Keratinocyte (primary cell): ENCODE measurements at regions not wholly inside any gene's neighbourhood (a gene's known extent, or its start where the extent isn't known, plus 50 kb on each side); places are given as distances from the start of the nearest gene placed in this dataset.

Source experiments
- DNase-seq: peaks from one replicate; pipeline ENCODE4 v3.0.0-alpha.2; 2011; ENCODE audit warnings: low read depth, missing footprints, low spot score
- FAIRE-seq: peaks from 2 replicates; lab custom pipeline; 2011; peaks lifted over from hg19 to GRCh38; lab: Jason Lieb, UNC
- H2AFZ ChIP-seq: 2 replicates; pipeline ENCODE4 v1.6.0; 2012; ENCODE audit warnings: low read length, control low read depth, inconsistent platforms; ENCODE audit not compliant: control insufficient read depth
- H3K27ac ChIP-seq: 2 replicates; pipeline ENCODE4 v1.5.1; 2011; ENCODE audit warnings: low read length; ENCODE audit not compliant: control insufficient read depth, insufficient read depth
- H3K27me3 ChIP-seq: 3 replicates; pipeline ENCODE4 v1.6.0; 2011; ENCODE audit warnings: low read length; ENCODE audit not compliant: control insufficient read depth, insufficient read depth; ENCODE audit errors: extremely low read depth
- H3K36me3 ChIP-seq, 2 experiments: 2 replicates in 1 of 2; 3 replicates in 1 of 2; pipeline ENCODE4 v1.5.1; 2011; ENCODE audit warnings: low read length in 2 of 2, mild to moderate bottlenecking in 1 of 2; ENCODE audit not compliant: control insufficient read depth in 2 of 2, insufficient read depth in 2 of 2; ENCODE audit errors: extremely low read depth in 1 of 2
- H3K4me1 ChIP-seq: 3 replicates; pipeline ENCODE4 v1.5.1; 2011; ENCODE audit warnings: low read length; ENCODE audit not compliant: control insufficient read depth, insufficient read depth; ENCODE audit errors: extremely low read depth
- H3K4me2 ChIP-seq: 3 replicates; pipeline ENCODE4 v1.6.0; 2011; ENCODE audit warnings: low read depth, low read length; ENCODE audit not compliant: control insufficient read depth, insufficient read depth; ENCODE audit errors: extremely low read depth
- H3K4me3 ChIP-seq, 3 experiments: fragments of 200-600 bp in 1 of 3; sonication (generic) in 1 of 3; 2 replicates in 2 of 3; 3 replicates in 1 of 3; pipeline ENCODE4 v1.5.1; 2011 to 2016; ENCODE audit warnings: low read length in 3 of 3, mild to moderate bottlenecking in 3 of 3, control low read depth in 2 of 3, inconsistent platforms in 1 of 3, low read depth in 1 of 3, mixed read lengths in 1 of 3, mixed run types in 1 of 3, moderate library complexity in 1 of 3; ENCODE audit not compliant: control insufficient read depth in 2 of 3, insufficient read depth in 2 of 3; ENCODE audit errors: extremely low read depth in 1 of 3
- H3K79me2 ChIP-seq: 2 replicates; pipeline ENCODE4 v1.6.0; 2012; ENCODE audit warnings: low read length; ENCODE audit not compliant: control insufficient read depth, insufficient read depth
- H3K9ac ChIP-seq: 3 replicates; pipeline ENCODE4 v1.6.0; 2011; ENCODE audit warnings: low read length; ENCODE audit not compliant: control insufficient read depth, insufficient read depth; ENCODE audit errors: extremely low read depth
- H3K9me1 ChIP-seq: 3 replicates; pipeline ENCODE4 v1.6.0; 2011; ENCODE audit warnings: low read length; ENCODE audit not compliant: control insufficient read depth, insufficient read depth; ENCODE audit errors: extremely low read depth
- H3K9me3 ChIP-seq: 2 replicates; pipeline ENCODE4 v1.5.1; 2012; ENCODE audit warnings: low read depth, low read length; ENCODE audit not compliant: control insufficient read depth
- H4K20me1 ChIP-seq: 3 replicates; pipeline ENCODE4 v1.6.0; 2011; ENCODE audit warnings: low read length; ENCODE audit not compliant: control insufficient read depth, insufficient read depth; ENCODE audit errors: extremely low read depth
- EZH2 ChIP-seq: IDR thresholded peaks from one replicate; pipeline ENCODE4 v1.6.1; 2012; ENCODE audit warnings: inconsistent platforms, mild to moderate bottlenecking, low read length, moderate library complexity
- dilution Hi-C: fragments of 300-500 bp; cut with MboI; formaldehyde crosslinking; loops from one replicate; pipeline ENCODE4 v1.7.0; 2020; ENCODE audit warnings: low sequenced_read_pairs; ENCODE audit not compliant: extremely low pct_ligation_motif_present
- TF ChIP-seq, protein P1 (sequence below), 3 experiments: IDR thresholded peaks in 1 of 3; conservative IDR thresholded peaks in 1 of 3; optimal IDR thresholded peaks in 1 of 3; 2 replicates in 2 of 3; 3 replicates in 1 of 3; pipeline versions ENCODE3 to v1.5.1; 2011; ENCODE audit warnings: low read length in 3 of 3, mild to moderate bottlenecking in 3 of 3, moderate library complexity in 2 of 3, control low read depth in 1 of 3, inconsistent platforms in 1 of 3; ENCODE audit not compliant: insufficient read depth in 2 of 3; ENCODE audit errors: extremely low read depth in 1 of 3

DNA sequence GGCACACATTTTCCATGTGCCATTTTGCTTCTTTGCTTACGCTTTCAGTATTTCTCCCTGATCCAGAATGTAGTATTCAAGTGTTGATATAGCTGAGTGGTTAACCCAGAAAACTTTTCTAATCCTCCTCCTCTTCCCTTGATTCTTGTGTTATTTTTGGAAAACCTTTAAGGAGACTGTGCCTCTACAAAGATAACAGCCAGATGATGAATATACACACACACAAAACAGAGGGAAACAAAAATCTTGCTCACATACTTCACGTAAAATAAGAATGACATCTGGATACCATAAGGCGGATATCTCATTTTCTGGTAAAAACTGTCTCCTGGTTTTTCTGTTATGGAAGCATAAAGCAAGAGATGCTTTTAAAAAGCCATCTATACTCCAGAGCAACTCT, 295.8 kb upstream of the THBS1 start:
- peaks cover 37% of the 10 kb centered on the region for H3K4me1 ChIP-seq
- no peak overlapping the region for H3K4me3 ChIP-seq
- TF ChIP-seq, protein P1, sequence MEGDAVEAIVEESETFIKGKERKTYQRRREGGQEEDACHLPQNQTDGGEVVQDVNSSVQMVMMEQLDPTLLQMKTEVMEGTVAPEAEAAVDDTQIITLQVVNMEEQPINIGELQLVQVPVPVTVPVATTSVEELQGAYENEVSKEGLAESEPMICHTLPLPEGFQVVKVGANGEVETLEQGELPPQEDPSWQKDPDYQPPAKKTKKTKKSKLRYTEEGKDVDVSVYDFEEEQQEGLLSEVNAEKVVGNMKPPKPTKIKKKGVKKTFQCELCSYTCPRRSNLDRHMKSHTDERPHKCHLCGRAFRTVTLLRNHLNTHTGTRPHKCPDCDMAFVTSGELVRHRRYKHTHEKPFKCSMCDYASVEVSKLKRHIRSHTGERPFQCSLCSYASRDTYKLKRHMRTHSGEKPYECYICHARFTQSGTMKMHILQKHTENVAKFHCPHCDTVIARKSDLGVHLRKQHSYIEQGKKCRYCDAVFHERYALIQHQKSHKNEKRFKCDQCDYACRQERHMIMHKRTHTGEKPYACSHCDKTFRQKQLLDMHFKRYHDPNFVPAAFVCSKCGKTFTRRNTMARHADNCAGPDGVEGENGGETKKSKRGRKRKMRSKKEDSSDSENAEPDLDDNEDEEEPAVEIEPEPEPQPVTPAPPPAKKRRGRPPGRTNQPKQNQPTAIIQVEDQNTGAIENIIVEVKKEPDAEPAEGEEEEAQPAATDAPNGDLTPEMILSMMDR (optimal IDR thresholded peaks at IDR 0.05 in 1 of 3, IDR thresholded peaks at IDR 0.05 in 1 of 3, conservative IDR thresholded peaks at IDR 0.05 in 1 of 3; ENCODE audit: extremely low read depth in 1 of 3, insufficient read depth in 2 of 3, low read length in 3 of 3) = no peak
- TF ChIP-seq EZH2 = no peak
- H3K9me3 ChIP-seq = no peaks in the 10 kb centered on the region
- no peaks in the 10 kb centered on the region for H3K9me1 ChIP-seq
- no peaks in the 10 kb centered on the region for H3K27me3 ChIP-seq
- H4K20me1 ChIP-seq = no peaks in the 10 kb centered on the region
- H3K4me2 ChIP-seq = no peak overlapping the region
- H2AFZ ChIP-seq = no peak overlapping the region
- dilution Hi-C loops = no loop called here
- no peaks in the 10 kb centered on the region for H3K36me3 ChIP-seq
- DNase-seq = no peak
- H3K79me2 ChIP-seq = no peaks in the 10 kb centered on the region
- no peak overlapping the region for H3K9ac ChIP-seq
- H3K27ac ChIP-seq = no peak overlapping the region
- no peak for FAIRE-seq

DNA sequence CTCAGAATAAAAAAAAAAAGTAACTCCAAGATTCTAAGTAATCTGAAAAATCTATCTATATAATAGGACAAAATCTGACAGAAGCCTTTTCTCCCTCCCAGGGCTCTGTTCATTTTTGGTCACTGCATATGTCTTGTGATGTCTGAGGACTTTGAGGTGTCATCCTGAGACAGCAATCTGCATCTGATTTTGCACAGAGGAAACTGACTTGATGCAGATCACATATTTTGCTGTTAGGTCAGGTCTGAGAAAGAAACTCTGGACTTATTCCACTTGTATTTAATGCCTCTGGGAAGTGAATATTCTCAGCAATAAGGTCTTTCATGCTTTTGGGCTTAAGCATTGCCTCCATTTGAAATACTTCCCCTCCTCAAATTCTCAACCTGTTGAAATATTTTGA, 295.2 kb upstream of the THBS1 start:
- Histone ChIP-seq H4K20me1 (no peaks in the 10 kb centered on the region), H3K9ac (no peak overlapping the region), H3K4me1 (peaks cover 37% of the 10 kb centered on the region), H2AFZ (no peak overlapping the region), H3K4me3 (no peak overlapping the region), H3K4me2 (no peak overlapping the region), H3K27ac (no peak overlapping the region), H3K27me3 (no peaks in the 10 kb centered on the region), H3K9me1 (no peaks in the 10 kb centered on the region), H3K79me2 (no peaks in the 10 kb centered on the region), H3K36me3 (no peaks in the 10 kb centered on the region), H3K9me3 (no peaks in the 10 kb centered on the region)
- TF ChIP-seq, protein P1 (optimal IDR thresholded peaks at IDR 0.05 in 1 of 3, IDR thresholded peaks at IDR 0.05 in 1 of 3, conservative IDR thresholded peaks at IDR 0.05 in 1 of 3; ENCODE audit: extremely low read depth in 1 of 3, insufficient read depth in 2 of 3, low read length in 3 of 3) = no peak
- DNase-seq (no peak), FAIRE-seq (peak; percentile 55)
- dilution Hi-C loops = no loop called here
